Panc1 (cell line): ENCODE measurements at regions not wholly inside any gene's neighbourhood (a gene's known extent, or its start where the extent isn't known, plus 50 kb on each side); places are given as distances from the start of the nearest gene placed in this dataset.

ENCODE experiments used
- POLR2AphosphoS5 ChIP-seq: IDR thresholded peaks from 2 replicates; pipeline ENCODE4 v1.6.1; 2012; ENCODE audit warnings: mild to moderate bottlenecking, low read depth, low read length, moderate library complexity
- SIN3A ChIP-seq: IDR thresholded peaks from 2 replicates; pipeline ENCODE4 v1.6.1; 2012; ENCODE audit warnings: low read depth, mild to moderate bottlenecking, low read length, moderate library complexity, borderline replicate concordance; ENCODE audit not compliant: insufficient read depth
- TCF7L2 ChIP-seq: IDR thresholded peaks from 2 replicates; pipeline ENCODE4 v1.6.1; 2011; ENCODE audit warnings: mild to moderate bottlenecking, low read depth, low read length, inconsistent platforms
- TF ChIP-seq, protein P1 (sequence below): fragments of 450-650 bp; IDR thresholded peaks from 2 replicates; pipeline ENCODE4 v1.5.1; 2017; ENCODE audit warnings: mild to moderate bottlenecking

DNA sequence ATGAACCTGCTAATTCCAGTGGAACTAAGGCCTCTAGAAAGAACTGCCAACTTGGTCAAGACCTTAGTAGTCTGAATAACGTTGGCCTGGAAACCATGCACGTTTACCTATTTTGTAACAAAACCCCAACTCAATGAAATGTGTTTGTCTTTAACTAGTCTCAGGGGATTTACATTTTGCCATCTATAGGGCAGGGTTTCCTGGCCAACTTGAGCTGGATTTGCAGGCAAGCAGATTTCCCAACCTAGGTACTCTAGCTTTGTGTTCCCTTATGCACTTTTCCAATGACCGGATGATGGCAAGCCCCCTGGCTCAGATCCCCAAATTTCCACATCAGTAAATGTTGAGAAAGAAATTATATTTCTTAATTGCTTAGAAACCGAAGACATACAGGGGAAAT is 114.5 kb downstream of the IRS2 start:
- TF ChIP-seq POLR2AphosphoS5 (no peak), TCF7L2 (no peak), SIN3A (no peak)
- TF ChIP-seq, protein P1, sequence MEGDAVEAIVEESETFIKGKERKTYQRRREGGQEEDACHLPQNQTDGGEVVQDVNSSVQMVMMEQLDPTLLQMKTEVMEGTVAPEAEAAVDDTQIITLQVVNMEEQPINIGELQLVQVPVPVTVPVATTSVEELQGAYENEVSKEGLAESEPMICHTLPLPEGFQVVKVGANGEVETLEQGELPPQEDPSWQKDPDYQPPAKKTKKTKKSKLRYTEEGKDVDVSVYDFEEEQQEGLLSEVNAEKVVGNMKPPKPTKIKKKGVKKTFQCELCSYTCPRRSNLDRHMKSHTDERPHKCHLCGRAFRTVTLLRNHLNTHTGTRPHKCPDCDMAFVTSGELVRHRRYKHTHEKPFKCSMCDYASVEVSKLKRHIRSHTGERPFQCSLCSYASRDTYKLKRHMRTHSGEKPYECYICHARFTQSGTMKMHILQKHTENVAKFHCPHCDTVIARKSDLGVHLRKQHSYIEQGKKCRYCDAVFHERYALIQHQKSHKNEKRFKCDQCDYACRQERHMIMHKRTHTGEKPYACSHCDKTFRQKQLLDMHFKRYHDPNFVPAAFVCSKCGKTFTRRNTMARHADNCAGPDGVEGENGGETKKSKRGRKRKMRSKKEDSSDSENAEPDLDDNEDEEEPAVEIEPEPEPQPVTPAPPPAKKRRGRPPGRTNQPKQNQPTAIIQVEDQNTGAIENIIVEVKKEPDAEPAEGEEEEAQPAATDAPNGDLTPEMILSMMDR: no peak
